Progenitor cell of endocrine pancreas (in vitro differentiated cells): ENCODE measurements at regions not wholly inside any gene's neighbourhood (a gene's known extent, or its start where the extent isn't known, plus 50 kb on each side); places are given as distances from the start of the nearest gene placed in this dataset.

ENCODE experiments used
- DNase-seq: peaks from one replicate; pipeline ENCODE4 v3.0.0; 2021; ENCODE audit warnings: low spot score; ENCODE audit not compliant: unreplicated experiment
- H3K27ac Mint-ChIP-seq: 2 replicates; pipeline ENCODE4 v1.8.0; 2021; ENCODE audit warnings: mild to moderate bottlenecking, moderate library complexity, mixed read lengths
- H3K27me3 Mint-ChIP-seq: 2 replicates; pipeline ENCODE4 v1.8.0; 2021; ENCODE audit warnings: mixed read lengths
- H3K36me3 Mint-ChIP-seq: 2 replicates; pipeline ENCODE4 v1.8.0; 2022; ENCODE audit warnings: mixed read lengths; ENCODE audit not compliant: insufficient read depth
- H3K4me1 Mint-ChIP-seq: 2 replicates; pipeline ENCODE4 v1.8.0; 2021; ENCODE audit warnings: low read depth, mixed read lengths
- H3K4me3 Mint-ChIP-seq: 2 replicates; pipeline ENCODE4 v1.8.0; 2021; ENCODE audit warnings: low read depth, mild to moderate bottlenecking, moderate library complexity, mixed read lengths
- H3K9me3 Mint-ChIP-seq: 2 replicates; pipeline ENCODE4 v1.8.0; 2021; ENCODE audit warnings: low read depth, mixed read lengths
- TF ChIP-seq, protein P1 (sequence below): fragments of 200-600 bp; sonication (generic); IDR thresholded peaks from one replicate; pipeline ENCODE4 v1.5.0; 2021; ENCODE audit warnings: antibody characterized with exemption, mild to moderate bottlenecking; ENCODE audit not compliant: unreplicated experiment

DNA sequence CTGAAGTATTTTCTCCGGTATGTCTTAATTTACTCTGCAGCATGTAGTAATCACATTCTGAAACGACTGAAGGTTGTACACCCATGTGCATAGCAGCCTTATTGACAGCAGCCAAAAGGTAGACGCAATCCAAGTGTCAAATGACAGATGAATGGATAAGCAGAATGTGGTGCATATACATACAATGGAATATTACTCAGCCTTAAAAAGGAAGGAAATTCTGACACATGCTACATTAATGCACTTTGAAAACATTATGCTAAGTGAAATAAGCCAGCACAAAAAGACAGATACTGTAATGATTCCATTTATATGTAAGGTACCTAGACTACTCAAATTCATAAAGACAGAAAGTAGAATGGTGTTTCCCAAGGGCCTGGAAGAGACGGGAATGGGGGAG, 88.0 kb upstream of the EFEMP1 start:
- TF ChIP-seq, protein P1, sequence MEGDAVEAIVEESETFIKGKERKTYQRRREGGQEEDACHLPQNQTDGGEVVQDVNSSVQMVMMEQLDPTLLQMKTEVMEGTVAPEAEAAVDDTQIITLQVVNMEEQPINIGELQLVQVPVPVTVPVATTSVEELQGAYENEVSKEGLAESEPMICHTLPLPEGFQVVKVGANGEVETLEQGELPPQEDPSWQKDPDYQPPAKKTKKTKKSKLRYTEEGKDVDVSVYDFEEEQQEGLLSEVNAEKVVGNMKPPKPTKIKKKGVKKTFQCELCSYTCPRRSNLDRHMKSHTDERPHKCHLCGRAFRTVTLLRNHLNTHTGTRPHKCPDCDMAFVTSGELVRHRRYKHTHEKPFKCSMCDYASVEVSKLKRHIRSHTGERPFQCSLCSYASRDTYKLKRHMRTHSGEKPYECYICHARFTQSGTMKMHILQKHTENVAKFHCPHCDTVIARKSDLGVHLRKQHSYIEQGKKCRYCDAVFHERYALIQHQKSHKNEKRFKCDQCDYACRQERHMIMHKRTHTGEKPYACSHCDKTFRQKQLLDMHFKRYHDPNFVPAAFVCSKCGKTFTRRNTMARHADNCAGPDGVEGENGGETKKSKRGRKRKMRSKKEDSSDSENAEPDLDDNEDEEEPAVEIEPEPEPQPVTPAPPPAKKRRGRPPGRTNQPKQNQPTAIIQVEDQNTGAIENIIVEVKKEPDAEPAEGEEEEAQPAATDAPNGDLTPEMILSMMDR = no peak
- no peaks in the 10 kb centered on the region for H3K9me3 Mint-ChIP-seq
- DNase-seq = no peak
- H3K36me3 Mint-ChIP-seq = no peaks in the 10 kb centered on the region
- no peak overlapping the region for H3K27ac Mint-ChIP-seq
- H3K4me1 Mint-ChIP-seq = peaks cover 9% of the 10 kb centered on the region
- no peak overlapping the region for H3K4me3 Mint-ChIP-seq
- no peaks in the 10 kb centered on the region for H3K27me3 Mint-ChIP-seq

DNA sequence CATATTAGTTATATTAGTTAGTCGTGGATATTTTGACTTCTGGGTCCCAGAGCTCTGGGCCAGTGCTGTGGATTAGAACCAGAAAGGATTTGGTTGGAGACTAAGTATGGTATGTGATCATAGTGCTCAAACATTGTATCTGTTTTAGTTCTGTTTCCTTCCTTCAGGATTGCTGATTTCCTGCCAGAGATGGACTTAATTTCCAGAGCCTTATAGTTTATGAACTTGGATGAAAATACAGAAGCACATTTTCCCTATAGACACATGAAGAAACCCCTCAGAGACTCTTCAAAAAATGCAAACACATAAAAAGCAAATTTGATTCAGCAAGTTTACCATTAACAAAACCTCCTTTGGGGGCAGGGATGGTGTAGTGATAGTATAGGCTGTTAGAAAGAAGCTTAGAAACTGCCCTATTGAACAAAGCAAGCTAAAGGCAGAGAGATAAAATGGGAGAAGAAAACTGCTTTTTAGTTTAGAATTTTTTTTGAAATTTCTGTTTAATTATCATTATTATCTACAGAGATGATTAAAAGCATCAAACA, 88.7 kb upstream of the EFEMP1 start:
- Mint-ChIP-seq H3K4me3 (no peak overlapping the region), H3K36me3 (no peaks in the 10 kb centered on the region), H3K27ac (no peak overlapping the region), H3K4me1 (peaks cover 9% of the 10 kb centered on the region), H3K9me3 (no peaks in the 10 kb centered on the region), H3K27me3 (no peaks in the 10 kb centered on the region)
- DNase-seq = no peak
- TF ChIP-seq, protein P1 = no peak

GRCh38 chr2:56013475-56013874, 89.9 kb upstream of the EFEMP1 start:
- DNase-seq = no peak
- no peak overlapping the region for H3K27ac Mint-ChIP-seq
- no peaks in the 10 kb centered on the region for H3K9me3 Mint-ChIP-seq
- TF ChIP-seq, protein P1 = no peak
- H3K27me3 Mint-ChIP-seq = no peaks in the 10 kb centered on the region
- H3K4me3 Mint-ChIP-seq = no peak overlapping the region
- peaks cover 9% of the 10 kb centered on the region for H3K4me1 Mint-ChIP-seq
- no peaks in the 10 kb centered on the region for H3K36me3 Mint-ChIP-seq

DNA sequence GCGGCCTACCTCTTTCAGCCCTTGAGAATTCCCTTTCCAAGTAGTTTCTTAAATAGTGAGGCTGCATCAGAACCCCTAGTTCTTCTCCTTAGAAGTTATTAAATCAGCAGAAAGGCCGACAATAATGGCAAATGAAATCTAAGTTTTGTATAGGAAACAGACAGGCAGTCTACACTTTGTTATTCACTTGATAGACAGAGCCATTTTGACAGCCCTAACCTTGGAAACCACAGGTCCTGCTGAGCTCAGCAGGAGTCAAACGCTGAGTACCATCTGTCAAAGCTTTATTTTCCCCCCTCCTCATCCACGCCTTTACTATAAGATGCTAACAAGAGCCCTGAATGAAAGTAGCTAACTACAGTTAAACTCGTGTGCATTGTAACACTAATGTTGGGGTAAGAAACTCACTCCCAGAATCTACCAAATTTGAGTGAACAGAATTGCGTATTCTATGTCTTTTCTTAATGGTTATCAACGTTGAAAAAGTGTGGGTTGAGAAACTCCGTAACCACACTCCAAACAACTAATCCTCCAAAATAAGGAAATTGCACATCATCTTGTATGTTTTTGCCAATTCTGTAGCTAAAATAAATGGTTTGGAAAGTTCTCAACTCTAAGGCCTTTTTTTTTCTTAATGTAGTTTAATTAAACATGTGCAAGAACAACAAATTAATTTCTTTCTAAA, 90.6 kb upstream of the EFEMP1 start:
- no peaks in the 10 kb centered on the region for H3K36me3 Mint-ChIP-seq

GRCh38 chr2:56015711-56016115, 92.1 kb upstream of the EFEMP1 start:
- no peaks in the 10 kb centered on the region for H3K27me3 Mint-ChIP-seq
- H3K4me3 Mint-ChIP-seq = no peak overlapping the region
- TF ChIP-seq, protein P1 = no peak
- no peaks in the 10 kb centered on the region for H3K36me3 Mint-ChIP-seq
- H3K9me3 Mint-ChIP-seq = no peaks in the 10 kb centered on the region
- H3K4me1 Mint-ChIP-seq = peaks cover 9% of the 10 kb centered on the region
- H3K27ac Mint-ChIP-seq = no peak overlapping the region
- no peak for DNase-seq

More for the DNA sequence above, 90.6 kb upstream of the EFEMP1 start:
- Mint-ChIP-seq H3K27me3 (no peaks in the 10 kb centered on the region), H3K9me3 (no peaks in the 10 kb centered on the region), H3K4me3 (no peak overlapping the region), H3K27ac (no peak overlapping the region), H3K4me1 (peaks cover 9% of the 10 kb centered on the region)
- TF ChIP-seq, protein P1 = no peak
- no peak for DNase-seq
